ENCODE measurements at regions not wholly inside any gene's neighbourhood (a gene's known extent, or its start where the extent isn't known, plus 50 kb on each side); places are given as distances from the start of the nearest gene placed in this dataset.

DNA sequence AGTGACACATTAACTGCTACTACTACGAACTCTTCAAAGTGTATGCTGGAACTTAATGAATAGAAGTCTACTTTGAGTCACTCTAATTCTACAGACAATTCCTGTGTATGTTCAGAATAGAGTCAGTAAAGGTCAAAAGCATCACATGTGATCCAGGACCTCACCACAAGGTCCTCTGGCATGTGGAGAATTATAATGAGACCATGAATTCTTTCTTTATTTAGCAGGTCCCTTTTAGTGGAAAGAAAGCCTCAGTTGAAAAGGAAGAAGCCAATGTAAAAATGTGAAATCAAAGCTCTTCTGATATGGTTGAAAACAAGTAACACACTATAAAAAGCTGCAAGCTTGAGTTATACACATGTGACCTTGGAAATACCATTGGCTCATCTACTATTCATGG lies 1612.1 kb upstream of the GOT2 start:
- no peak for DNase-seq (ENCODE audit: low read depth, low spot score)
- Histone ChIP-seq H3K4me1 (ENCODE audit: control insufficient read depth, insufficient read depth, low read length) (no peaks in the 10 kb centered on the region), H3K27me3 (ENCODE audit: control insufficient read depth, insufficient read depth, low read length) (no peaks in the 10 kb centered on the region), H3K4me3 (ENCODE audit: low read length) (no peak overlapping the region), H3K36me3 (ENCODE audit: control insufficient read depth, insufficient read depth, low read length) (no peaks in the 10 kb centered on the region), H3K27ac (ENCODE audit: low read length) (no peak overlapping the region), H3K9me3 (ENCODE audit: control insufficient read depth, insufficient read depth, low read length) (no peaks in the 10 kb centered on the region)
- WGBS (ENCODE audit: insufficient coverage, insufficient read length), result no CpG with 5 or more reads among the region's 1 CpG

DNA sequence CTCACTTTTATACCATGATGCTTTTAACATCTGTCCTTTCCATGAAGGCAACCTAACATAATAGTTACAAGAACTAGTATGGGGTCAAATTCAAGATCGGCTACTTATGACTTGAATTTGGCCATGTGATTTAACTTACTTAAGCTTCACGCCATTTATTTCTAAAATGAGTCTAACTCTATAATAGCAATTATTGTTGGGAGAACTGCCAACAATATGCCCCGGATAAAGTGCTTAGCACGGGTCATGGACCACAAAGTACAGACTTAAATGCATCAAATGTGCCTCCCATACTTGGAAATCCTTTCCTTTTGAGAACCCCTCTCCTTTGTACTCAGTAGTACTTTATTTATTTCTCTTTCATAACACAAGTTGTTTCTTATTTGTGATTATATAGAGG lies 1603.6 kb upstream of the GOT2 start:
- Histone ChIP-seq H3K36me3 (ENCODE audit: control insufficient read depth, insufficient read depth, low read length) (no peaks in the 10 kb centered on the region), H3K27me3 (ENCODE audit: control insufficient read depth, insufficient read depth, low read length) (no peaks in the 10 kb centered on the region), H3K9me3 (ENCODE audit: control insufficient read depth, insufficient read depth, low read length) (no peaks in the 10 kb centered on the region), H3K27ac (ENCODE audit: low read length) (no peak overlapping the region), H3K4me1 (ENCODE audit: control insufficient read depth, insufficient read depth, low read length) (no peaks in the 10 kb centered on the region), H3K4me3 (ENCODE audit: low read length) (no peak overlapping the region)
- no CpG with 5 or more reads among the region's 4 CpGs for WGBS (ENCODE audit: insufficient coverage, insufficient read length)
- DNase-seq (ENCODE audit: low read depth, low spot score), result no peak

- DNase-seq (ENCODE audit: low read depth, low spot score), result no peak
- Histone ChIP-seq H3K9me3 (ENCODE audit: control insufficient read depth, insufficient read depth, low read length) (no peaks in the 10 kb centered on the region), H3K4me3 (ENCODE audit: low read length) (no peak overlapping the region), H3K27me3 (ENCODE audit: control insufficient read depth, insufficient read depth, low read length) (no peaks in the 10 kb centered on the region), H3K27ac (ENCODE audit: low read length) (no peak overlapping the region), H3K36me3 (ENCODE audit: control insufficient read depth, insufficient read depth, low read length) (no peaks in the 10 kb centered on the region), H3K4me1 (ENCODE audit: control insufficient read depth, insufficient read depth, low read length) (no peaks in the 10 kb centered on the region)
- no CpG with 5 or more reads among the region's 2 CpGs for WGBS (ENCODE audit: insufficient coverage, insufficient read length)
Observed at GRCh38 chr16:60331168-60331567, 1597.1 kb upstream of the GOT2 start.

DNA sequence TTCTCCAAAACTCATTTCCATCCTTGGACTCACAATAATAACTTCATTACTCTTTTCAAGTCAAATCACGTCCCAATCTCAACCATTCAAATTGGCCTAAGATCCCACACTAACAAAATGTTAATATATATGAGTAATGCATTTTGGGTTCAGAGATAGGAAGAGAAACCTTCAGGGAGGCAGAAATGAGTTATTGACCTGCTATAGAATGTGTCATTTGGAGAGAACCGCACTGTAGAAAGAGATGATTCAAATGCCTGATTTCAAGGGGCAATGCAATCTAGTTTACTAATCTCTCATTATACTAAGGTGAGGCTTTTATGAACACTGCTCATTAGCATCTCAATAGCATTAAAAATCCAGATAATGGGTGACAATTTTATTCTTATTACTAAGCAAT lies 1595.0 kb upstream of the GOT2 start:
- H3K36me3 ChIP-seq (ENCODE audit: control insufficient read depth, insufficient read depth, low read length), result no peaks in the 10 kb centered on the region
- WGBS (ENCODE audit: insufficient coverage, insufficient read length), result 100% methylated on average over 1 of the region's 2 CpGs
- H3K4me3 ChIP-seq (ENCODE audit: low read length), result no peak overlapping the region
- no peak overlapping the region for H3K27ac ChIP-seq (ENCODE audit: low read length)
- H3K4me1 ChIP-seq (ENCODE audit: control insufficient read depth, insufficient read depth, low read length), result no peaks in the 10 kb centered on the region
- H3K27me3 ChIP-seq (ENCODE audit: control insufficient read depth, insufficient read depth, low read length), result no peaks in the 10 kb centered on the region
- DNase-seq (ENCODE audit: low read depth, low spot score), result no peak
- no peaks in the 10 kb centered on the region for H3K9me3 ChIP-seq (ENCODE audit: control insufficient read depth, insufficient read depth, low read length)

- no peaks in the 10 kb centered on the region for H3K36me3 ChIP-seq (ENCODE audit: control insufficient read depth, insufficient read depth, low read length)
- no peak for DNase-seq (ENCODE audit: low read depth, low spot score)
- no peak overlapping the region for H3K4me3 ChIP-seq (ENCODE audit: low read length)
- H3K27ac ChIP-seq (ENCODE audit: low read length), result no peak overlapping the region
- no CpG with 5 or more reads among the region's 1 CpG for WGBS (ENCODE audit: insufficient coverage, insufficient read length)
- H3K9me3 ChIP-seq (ENCODE audit: control insufficient read depth, insufficient read depth, low read length), result no peaks in the 10 kb centered on the region
- no peaks in the 10 kb centered on the region for H3K27me3 ChIP-seq (ENCODE audit: control insufficient read depth, insufficient read depth, low read length)
- H3K4me1 ChIP-seq (ENCODE audit: control insufficient read depth, insufficient read depth, low read length), result no peaks in the 10 kb centered on the region
Observed at GRCh38 chr16:60328152-60328551, 1594.0 kb upstream of the GOT2 start.

DNA sequence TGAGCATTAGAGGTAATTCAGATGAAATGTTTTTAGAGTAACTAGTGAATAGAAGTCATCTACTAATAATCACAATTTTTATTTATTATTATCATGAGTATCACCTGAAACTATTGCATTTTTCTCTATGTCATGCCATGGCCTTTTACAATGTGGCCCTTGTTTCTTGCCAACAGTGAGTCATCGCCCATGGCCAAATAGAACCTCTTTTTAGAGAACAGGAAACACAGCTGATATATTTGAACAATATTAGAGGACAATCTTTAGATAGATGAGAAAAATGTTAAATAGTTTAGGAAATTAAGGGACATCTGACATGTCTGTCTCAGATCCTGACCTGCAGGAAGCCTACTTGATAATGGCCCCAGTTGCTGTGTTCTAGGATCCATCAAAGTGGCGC lies 1584.4 kb upstream of the GOT2 start:
- no peak for DNase-seq (ENCODE audit: low read depth, low spot score)
- WGBS (ENCODE audit: insufficient coverage, insufficient read length), result no CpG with 5 or more reads among the region's 2 CpGs

DNA sequence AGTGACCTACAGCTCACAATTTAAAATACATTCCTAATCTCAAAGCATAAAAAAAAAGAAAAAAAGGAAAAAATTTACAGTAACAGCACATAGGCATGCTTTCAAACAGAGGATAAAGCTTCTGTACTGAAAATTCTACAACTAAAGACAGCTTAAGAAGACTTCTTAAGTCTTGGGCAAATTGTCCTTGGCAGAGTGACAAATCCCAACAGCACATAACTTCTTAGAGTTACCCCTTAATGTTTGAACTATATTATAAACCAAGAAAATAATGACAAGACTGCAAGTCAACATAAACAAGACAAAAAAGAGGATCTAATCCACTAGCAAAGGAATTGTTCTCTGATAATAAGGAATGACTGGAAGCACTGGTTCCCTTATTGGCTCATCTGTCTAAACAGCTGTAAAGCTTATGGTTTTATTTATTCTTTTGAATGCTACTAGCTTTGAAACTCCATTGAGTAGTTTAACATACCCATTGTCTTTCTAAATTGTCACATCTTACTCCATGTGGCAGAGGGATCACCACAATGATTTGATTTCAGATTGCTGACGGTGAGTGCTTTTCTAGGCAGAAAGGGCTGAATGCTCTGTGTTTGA lies 1576.8 kb upstream of the GOT2 start:
- H3K9me3 ChIP-seq (ENCODE audit: control insufficient read depth, insufficient read depth, low read length), result no peaks in the 10 kb centered on the region
- no peaks in the 10 kb centered on the region for H3K36me3 ChIP-seq (ENCODE audit: control insufficient read depth, insufficient read depth, low read length)
- no peak overlapping the region for H3K4me3 ChIP-seq (ENCODE audit: low read length)
- no CpG with 5 or more reads among the region's 1 CpG for WGBS (ENCODE audit: insufficient coverage, insufficient read length)
- no peaks in the 10 kb centered on the region for H3K27me3 ChIP-seq (ENCODE audit: control insufficient read depth, insufficient read depth, low read length)
- H3K27ac ChIP-seq (ENCODE audit: low read length), result no peak overlapping the region
- no peak for DNase-seq (ENCODE audit: low read depth, low spot score)
- H3K4me1 ChIP-seq (ENCODE audit: control insufficient read depth, insufficient read depth, low read length), result no peaks in the 10 kb centered on the region

More for the DNA sequence above, 1584.4 kb upstream of the GOT2 start:
- Histone ChIP-seq H3K4me3 (ENCODE audit: low read length) (no peak overlapping the region), H3K9me3 (ENCODE audit: control insufficient read depth, insufficient read depth, low read length) (no peaks in the 10 kb centered on the region), H3K27me3 (ENCODE audit: control insufficient read depth, insufficient read depth, low read length) (no peaks in the 10 kb centered on the region), H3K36me3 (ENCODE audit: control insufficient read depth, insufficient read depth, low read length) (no peaks in the 10 kb centered on the region), H3K4me1 (ENCODE audit: control insufficient read depth, insufficient read depth, low read length) (no peaks in the 10 kb centered on the region), H3K27ac (ENCODE audit: low read length) (no peak overlapping the region)

- no peaks in the 10 kb centered on the region for H3K9me3 ChIP-seq (ENCODE audit: control insufficient read depth, insufficient read depth, low read length)
- H3K4me3 ChIP-seq (ENCODE audit: low read length), result no peak overlapping the region
- no peak overlapping the region for H3K27ac ChIP-seq (ENCODE audit: low read length)
- DNase-seq (ENCODE audit: low read depth, low spot score), result no peak
- no CpG with 5 or more reads among the region's 2 CpGs for WGBS (ENCODE audit: insufficient coverage, insufficient read length)
- no peaks in the 10 kb centered on the region for H3K4me1 ChIP-seq (ENCODE audit: control insufficient read depth, insufficient read depth, low read length)
- no peaks in the 10 kb centered on the region for H3K36me3 ChIP-seq (ENCODE audit: control insufficient read depth, insufficient read depth, low read length)
- H3K27me3 ChIP-seq (ENCODE audit: control insufficient read depth, insufficient read depth, low read length), result no peaks in the 10 kb centered on the region
Observed at GRCh38 chr16:60304720-60305119, 1570.6 kb upstream of the GOT2 start.

DNA sequence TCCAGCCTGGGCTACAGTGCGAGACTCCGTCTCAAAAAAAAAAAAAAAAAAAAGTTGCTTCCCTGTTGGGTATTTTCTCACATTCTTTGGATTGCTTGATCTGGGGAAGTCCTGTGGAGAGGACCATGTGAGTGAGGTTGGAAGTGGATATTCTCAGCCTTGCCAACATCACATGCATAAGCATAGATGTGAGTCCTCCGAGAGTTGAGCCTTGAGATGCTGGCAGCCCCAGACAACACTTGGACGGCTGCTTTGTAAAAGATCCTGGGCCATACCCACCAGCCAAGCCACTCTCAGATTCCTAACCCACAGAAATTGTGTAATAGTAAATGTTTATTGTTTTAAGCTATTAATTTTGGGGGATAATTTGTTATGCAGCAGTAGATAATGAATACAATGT lies 1570.0 kb upstream of the GOT2 start:
- Histone ChIP-seq H3K9me3 (ENCODE audit: control insufficient read depth, insufficient read depth, low read length) (no peaks in the 10 kb centered on the region), H3K36me3 (ENCODE audit: control insufficient read depth, insufficient read depth, low read length) (no peaks in the 10 kb centered on the region), H3K4me1 (ENCODE audit: control insufficient read depth, insufficient read depth, low read length) (no peaks in the 10 kb centered on the region), H3K27me3 (ENCODE audit: control insufficient read depth, insufficient read depth, low read length) (no peaks in the 10 kb centered on the region), H3K27ac (ENCODE audit: low read length) (no peak overlapping the region), H3K4me3 (ENCODE audit: low read length) (no peak overlapping the region)
- no CpG with 5 or more reads among the region's 4 CpGs for WGBS (ENCODE audit: insufficient coverage, insufficient read length)
- no peak for DNase-seq (ENCODE audit: low read depth, low spot score)

DNA sequence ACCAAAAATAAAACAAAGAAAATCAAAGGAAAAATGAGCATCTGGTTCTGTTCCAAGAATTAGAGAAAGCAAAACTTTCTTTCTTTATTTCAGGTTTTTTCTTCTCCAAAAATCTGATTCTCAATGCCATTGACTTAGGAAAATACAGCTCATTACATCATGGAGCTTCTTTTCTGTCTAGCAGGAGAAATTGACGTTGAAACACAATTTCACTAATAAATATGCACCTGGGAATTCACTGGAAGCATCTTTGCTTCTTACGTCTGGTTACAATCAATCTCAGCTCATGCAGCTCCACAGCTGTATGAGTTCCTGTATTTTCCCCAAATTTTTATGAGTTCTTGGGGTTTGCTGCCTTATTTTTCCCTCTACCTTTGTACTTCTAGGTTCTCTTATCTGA lies 1568.6 kb upstream of the GOT2 start:
- Histone ChIP-seq H3K27ac (ENCODE audit: low read length) (no peak overlapping the region), H3K4me1 (ENCODE audit: control insufficient read depth, insufficient read depth, low read length) (no peaks in the 10 kb centered on the region), H3K36me3 (ENCODE audit: control insufficient read depth, insufficient read depth, low read length) (no peaks in the 10 kb centered on the region), H3K9me3 (ENCODE audit: control insufficient read depth, insufficient read depth, low read length) (no peaks in the 10 kb centered on the region), H3K4me3 (ENCODE audit: low read length) (no peak overlapping the region), H3K27me3 (ENCODE audit: control insufficient read depth, insufficient read depth, low read length) (no peaks in the 10 kb centered on the region)
- DNase-seq (ENCODE audit: low read depth, low spot score), result no peak
- WGBS (ENCODE audit: insufficient coverage, insufficient read length), result no CpG with 5 or more reads among the region's 2 CpGs

- H3K4me1 ChIP-seq (ENCODE audit: control insufficient read depth, insufficient read depth, low read length), result no peaks in the 10 kb centered on the region
- H3K4me3 ChIP-seq (ENCODE audit: low read length), result no peak overlapping the region
- no peak for DNase-seq (ENCODE audit: low read depth, low spot score)
- H3K36me3 ChIP-seq (ENCODE audit: control insufficient read depth, insufficient read depth, low read length), result no peaks in the 10 kb centered on the region
- H3K27me3 ChIP-seq (ENCODE audit: control insufficient read depth, insufficient read depth, low read length), result no peaks in the 10 kb centered on the region
- no CpG with 5 or more reads among the region's 2 CpGs for WGBS (ENCODE audit: insufficient coverage, insufficient read length)
- no peak overlapping the region for H3K27ac ChIP-seq (ENCODE audit: low read length)
- H3K9me3 ChIP-seq (ENCODE audit: control insufficient read depth, insufficient read depth, low read length), result no peaks in the 10 kb centered on the region
Observed at GRCh38 chr16:60302261-60302660, 1568.1 kb upstream of the GOT2 start.
